ENCODE measurements at regions not wholly inside any gene's neighbourhood (a gene's known extent, or its start where the extent isn't known, plus 50 kb on each side); places are given as distances from the start of the nearest gene placed in this dataset.
"Not testable (repeated sequence)": the region's sequence is repeated elsewhere in the genome, so short reads cannot be mapped to it uniquely, and the experiment has no call there.

DNA sequence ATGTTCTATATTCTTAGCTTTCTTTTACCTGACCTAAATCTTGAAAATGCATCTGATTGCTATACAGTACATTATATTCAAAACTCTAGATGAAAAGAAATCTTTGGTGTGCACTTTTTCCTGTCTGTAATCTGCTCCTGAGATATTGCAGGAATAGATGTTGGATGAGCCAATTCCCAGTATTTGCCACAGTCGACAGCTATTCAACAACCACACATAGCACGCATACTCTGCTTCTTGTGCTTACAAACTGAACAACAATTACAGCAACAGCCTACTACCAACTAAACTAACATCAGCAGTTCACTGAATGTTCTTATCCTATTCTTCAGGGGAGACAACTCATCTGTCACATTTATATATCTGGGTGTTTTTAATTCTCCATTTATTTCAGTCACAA, 573.9 kb upstream of the GRID2 start:
- DNase-seq (no peak), ATAC-seq (no peak)
- intact Hi-C loops (cut with DNase I): no loop called here
- peaks cover 0 to 3% (median 0%) of the 10 kb centered on the region in 11 donors for H3K9me3 ChIP-seq
- no peak overlapping the region for H3K27ac ChIP-seq
- H3K27me3 ChIP-seq: no peaks in the 10 kb centered on the region
- no peaks in the 10 kb centered on the region for H3K36me3 ChIP-seq
- H3K4me1 ChIP-seq: no peaks in the 10 kb centered on the region
- WGBS, 2 donors: 57 to 70% methylated on average over 2 of the region's 2 CpGs
- no peak overlapping the region for H3K4me3 ChIP-seq
- no peak for TF ChIP-seq CTCF (IDR thresholded peaks at IDR 0.05)

DNA sequence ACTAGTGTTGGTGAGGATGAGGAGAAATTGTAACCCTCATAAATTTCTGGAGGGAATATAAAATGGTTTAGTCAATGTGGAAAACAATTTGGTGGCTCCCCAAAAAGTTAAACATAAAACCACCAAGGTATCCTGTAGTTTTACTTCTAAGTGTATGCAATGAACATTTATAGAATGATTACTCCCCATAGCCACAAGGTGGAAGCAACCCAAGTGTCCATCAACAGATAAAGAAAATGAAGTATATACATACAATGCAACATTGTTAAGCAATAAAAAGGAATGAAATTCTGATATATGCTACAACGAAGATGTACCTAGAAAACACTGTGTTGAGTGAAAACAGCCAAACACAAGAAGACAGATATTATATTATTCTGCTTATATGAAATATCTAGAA, 569.1 kb upstream of the GRID2 start:
- Histone ChIP-seq H3K36me3 (no peaks in the 10 kb centered on the region), H3K27me3 (no peaks in the 10 kb centered on the region), H3K4me3 (no peak overlapping the region), H3K9me3 (peaks cover 0 to 3% (median 0%) of the 10 kb centered on the region in 11 donors), H3K4me1 (no peaks in the 10 kb centered on the region), H3K27ac (no peak overlapping the region)
- ATAC-seq (no peak), DNase-seq (no peak)
- TF ChIP-seq CTCF (IDR thresholded peaks at IDR 0.05): no peak
- WGBS, 2 donors: 31 to 40% methylated on average over 1 of the region's 1 CpG
- intact Hi-C loops (cut with DNase I): no loop called here

- H3K9me3 ChIP-seq; ATAC-seq; H3K4me3 ChIP-seq; H3K36me3 ChIP-seq; H3K4me1 ChIP-seq; H3K27ac ChIP-seq; intact Hi-C loops (cut with DNase I); H3K27me3 ChIP-seq; DNase-seq: not testable (repeated sequence)
These were observed 564.9 kb upstream of the GRID2 start for GRCh38 chr4:91738831-91739230.

- 48 to 58% methylated on average over 3 of the region's 3 CpGs for WGBS, 2 donors
- Histone ChIP-seq H3K27me3 (no peaks in the 10 kb centered on the region), H3K36me3 (no peaks in the 10 kb centered on the region), H3K9me3 (no peaks in the 10 kb centered on the region), H3K4me1 (no peaks in the 10 kb centered on the region), H3K4me3 (no peak overlapping the region), H3K27ac (no peak overlapping the region)
- no peak for DNase-seq
- no peak for TF ChIP-seq CTCF (IDR thresholded peaks at IDR 0.05)
- intact Hi-C loops (cut with DNase I): no loop called here
- ATAC-seq: no peak
These were observed 557.2 kb upstream of the GRID2 start for GRCh38 chr4:91746551-91746950.

GRCh38 chr4:91751961-91752360, 551.8 kb upstream of the GRID2 start:
- ATAC-seq: no peak
- 81 to 98% methylated on average over 1 of the region's 1 CpG for WGBS, 2 donors
- TF ChIP-seq CTCF (IDR thresholded peaks at IDR 0.05): no peak

More at GRCh38 chr4:91751961-91752360, 551.8 kb upstream of the GRID2 start:
- intact Hi-C loops (cut with DNase I): no loop called here
- H3K4me1 ChIP-seq: no peaks in the 10 kb centered on the region
- no peaks in the 10 kb centered on the region for H3K27me3 ChIP-seq
- H3K36me3 ChIP-seq: no peaks in the 10 kb centered on the region
- H3K4me3 ChIP-seq: no peak overlapping the region
- DNase-seq: no peak
- H3K27ac ChIP-seq: no peak overlapping the region
- no peaks in the 10 kb centered on the region for H3K9me3 ChIP-seq
